Muscle layer of duodenum (tissue), 2 donors: ENCODE measurements at regions not wholly inside any gene's neighbourhood (a gene's known extent, or its start where the extent isn't known, plus 50 kb on each side); places are given as distances from the start of the nearest gene placed in this dataset.
"Not testable (repeated sequence)": the region's sequence is repeated elsewhere in the genome, so short reads cannot be mapped to it uniquely, and the experiment has no call there.

Source experiments
- H3K27ac ChIP-seq: one replicate; pipeline ENCODE4 v1.7.0; 2013; ENCODE audit warnings: mild to moderate bottlenecking, low read length
- H3K27me3 ChIP-seq: one replicate; pipeline ENCODE4 v1.7.0; 2013; ENCODE audit warnings: low read depth, mild to moderate bottlenecking, control low read depth, low read length
- H3K36me3 ChIP-seq, 2 donors: one replicate each; pipeline ENCODE4 v1.7.0; 2013; ENCODE audit warnings: low read length in 2 of 2, control low read depth in 1 of 2, mild to moderate bottlenecking in 1 of 2; ENCODE audit not compliant: insufficient read depth in 2 of 2, control insufficient read depth in 1 of 2
- H3K4me1 ChIP-seq, 2 donors: one replicate each; pipeline ENCODE4 v1.7.0; 2013; ENCODE audit warnings: low read length in 2 of 2, mild to moderate bottlenecking in 2 of 2, control low read depth in 1 of 2, moderate library complexity in 1 of 2; ENCODE audit not compliant: insufficient read depth in 2 of 2, control insufficient read depth in 1 of 2
- H3K4me3 ChIP-seq, 2 donors: one replicate each; pipeline ENCODE4 v1.7.0; 2013; ENCODE audit warnings: low read length in 2 of 2, low read depth in 1 of 2, mild to moderate bottlenecking in 1 of 2
- H3K9me3 ChIP-seq, 2 donors: one replicate each; pipeline ENCODE4 v1.7.0; 2013; ENCODE audit warnings: low read length in 2 of 2, control low read depth in 1 of 2, mild to moderate bottlenecking in 1 of 2; ENCODE audit not compliant: control insufficient read depth in 1 of 2
- donor health status: healthy.

- Histone ChIP-seq H3K4me3 (no peak overlapping the region), H3K36me3 (no peaks in the 10 kb centered on the region), H3K4me1 (no peaks in the 10 kb centered on the region), H3K27ac (no peak overlapping the region), H3K27me3 (no peaks in the 10 kb centered on the region), H3K9me3 (no peaks in the 10 kb centered on the region)
Measured at GRCh38 chr9:82134010-82134409, 145.4 kb downstream of the SPATA31D1 start.

DNA sequence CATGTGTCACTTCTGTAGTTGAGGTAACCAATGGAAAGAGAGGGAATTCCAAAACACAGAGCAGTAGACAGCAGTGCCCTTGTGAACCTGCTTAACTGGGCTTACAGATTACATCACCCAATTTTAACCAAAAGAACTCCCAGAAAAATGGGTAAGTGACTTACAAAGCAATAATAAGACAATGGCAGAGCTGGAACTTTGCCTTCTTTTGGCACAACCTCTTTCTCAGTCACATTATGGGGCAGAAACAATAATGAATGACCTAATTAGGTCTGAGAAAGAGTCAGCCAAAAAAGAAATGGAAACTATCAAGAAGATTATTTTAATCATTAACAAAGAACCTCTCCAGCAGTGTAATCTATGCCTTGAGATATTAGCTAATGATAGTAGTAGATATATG, 146.5 kb downstream of the SPATA31D1 start:
- no peak overlapping the region for H3K4me3 ChIP-seq
- no peaks in the 10 kb centered on the region for H3K27me3 ChIP-seq
- no peaks in the 10 kb centered on the region for H3K36me3 ChIP-seq
- H3K9me3 ChIP-seq, result no peaks in the 10 kb centered on the region
- H3K4me1 ChIP-seq, result no peaks in the 10 kb centered on the region
- no peak overlapping the region for H3K27ac ChIP-seq

DNA sequence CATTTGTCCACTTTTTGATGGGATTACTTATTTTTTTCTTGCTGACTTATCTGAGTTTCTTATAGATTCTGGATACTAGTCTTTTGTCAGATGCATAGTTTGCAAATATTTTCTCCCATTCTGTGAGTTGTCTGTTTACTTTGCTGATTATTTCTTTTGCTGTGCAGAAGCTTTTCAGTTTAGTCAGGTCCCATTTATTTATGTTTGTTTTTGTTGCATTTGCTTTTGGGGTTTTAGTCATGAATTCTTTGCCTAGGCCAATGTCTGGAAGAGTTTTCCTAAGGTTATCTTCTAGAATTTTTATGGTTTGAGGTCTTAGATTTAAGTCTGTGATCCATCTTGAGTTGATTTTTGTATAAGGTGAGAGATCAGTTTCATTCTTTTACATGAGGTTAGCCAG, 149.5 kb downstream of the SPATA31D1 start:
- not testable (repeated sequence) for H3K27ac ChIP-seq, H3K4me3 ChIP-seq, H3K36me3 ChIP-seq, H3K27me3 ChIP-seq, H3K9me3 ChIP-seq, H3K4me1 ChIP-seq

- no peaks in the 10 kb centered on the region for H3K4me1 ChIP-seq
- H3K27me3 ChIP-seq, result no peaks in the 10 kb centered on the region
- no peak overlapping the region for H3K27ac ChIP-seq
- H3K4me3 ChIP-seq, result no peak overlapping the region
- H3K36me3 ChIP-seq, result no peaks in the 10 kb centered on the region
- no peaks in the 10 kb centered on the region for H3K9me3 ChIP-seq
Measured at GRCh38 chr9:82140471-82140870, 151.9 kb downstream of the SPATA31D1 start.

- no peaks in the 10 kb centered on the region for H3K9me3 ChIP-seq
Measured at GRCh38 chr9:82144803-82145202, 156.2 kb downstream of the SPATA31D1 start.

GRCh38 chr9:82146677-82147076, 158.1 kb downstream of the SPATA31D1 start:
- Histone ChIP-seq H3K27me3 (no peaks in the 10 kb centered on the region), H3K27ac (no peak overlapping the region), H3K4me3 (no peak overlapping the region), H3K4me1 (no peaks in the 10 kb centered on the region), H3K36me3 (no peaks in the 10 kb centered on the region), H3K9me3 (no peaks in the 10 kb centered on the region)

More at GRCh38 chr9:82144803-82145202, 156.2 kb downstream of the SPATA31D1 start:
- Histone ChIP-seq H3K27ac (no peak overlapping the region), H3K27me3 (no peaks in the 10 kb centered on the region), H3K4me1 (no peaks in the 10 kb centered on the region), H3K4me3 (no peak overlapping the region), H3K36me3 (no peaks in the 10 kb centered on the region)

DNA sequence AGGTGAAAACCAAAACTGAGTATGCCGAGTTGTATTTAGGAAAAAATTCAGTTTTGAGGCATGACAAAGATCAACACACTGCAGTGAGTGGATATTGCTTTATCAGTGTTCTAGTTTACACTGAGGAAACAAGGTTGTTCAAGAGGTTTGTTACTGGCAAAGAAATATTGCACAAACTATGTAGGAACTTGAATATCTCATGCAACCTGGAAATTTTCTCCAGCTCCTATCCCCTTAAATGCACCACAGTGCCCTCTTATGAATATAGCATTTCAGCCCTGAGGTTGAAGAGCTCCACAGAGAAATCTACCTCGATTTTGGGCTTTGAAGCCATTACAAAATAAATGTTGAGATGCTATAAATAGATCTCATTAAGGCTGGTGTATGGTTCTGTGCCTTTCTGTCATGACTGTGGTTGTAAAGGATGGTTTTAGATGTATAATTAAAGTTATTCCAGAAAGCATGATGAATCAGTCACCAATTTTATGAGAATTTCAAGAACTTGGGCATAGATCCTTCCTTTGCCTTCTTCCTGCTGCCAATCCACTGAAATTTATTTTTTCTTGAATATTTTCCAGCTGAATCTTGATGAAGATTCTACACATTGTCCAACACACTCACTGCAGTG, 159.3 kb downstream of the SPATA31D1 start:
- Histone ChIP-seq H3K36me3 (no peaks in the 10 kb centered on the region), H3K4me3 (no peak overlapping the region), H3K9me3 (no peaks in the 10 kb centered on the region), H3K4me1 (no peaks in the 10 kb centered on the region), H3K27ac (no peak overlapping the region), H3K27me3 (no peaks in the 10 kb centered on the region)

DNA sequence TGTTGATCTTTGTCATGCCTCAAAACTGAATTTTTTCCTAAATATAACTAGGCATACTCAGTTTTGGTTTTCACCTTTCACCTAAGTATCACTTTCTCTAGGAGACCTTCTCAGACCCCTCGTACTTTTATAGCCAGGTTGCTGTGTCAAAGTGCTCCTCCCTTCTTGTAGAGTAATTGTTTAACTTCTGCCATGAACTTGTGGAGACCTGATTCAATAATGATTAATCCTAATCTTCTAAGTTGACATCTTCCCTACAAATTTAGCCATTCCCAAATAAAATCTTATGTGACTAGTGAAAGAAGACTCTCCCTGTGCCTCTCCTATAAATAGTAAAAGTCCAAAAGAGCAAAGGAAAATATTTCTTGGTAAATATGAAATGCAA, 159.8 kb downstream of the SPATA31D1 start:
- no peaks in the 10 kb centered on the region for H3K27me3 ChIP-seq
- no peaks in the 10 kb centered on the region for H3K4me1 ChIP-seq
- H3K9me3 ChIP-seq, result no peaks in the 10 kb centered on the region

DNA sequence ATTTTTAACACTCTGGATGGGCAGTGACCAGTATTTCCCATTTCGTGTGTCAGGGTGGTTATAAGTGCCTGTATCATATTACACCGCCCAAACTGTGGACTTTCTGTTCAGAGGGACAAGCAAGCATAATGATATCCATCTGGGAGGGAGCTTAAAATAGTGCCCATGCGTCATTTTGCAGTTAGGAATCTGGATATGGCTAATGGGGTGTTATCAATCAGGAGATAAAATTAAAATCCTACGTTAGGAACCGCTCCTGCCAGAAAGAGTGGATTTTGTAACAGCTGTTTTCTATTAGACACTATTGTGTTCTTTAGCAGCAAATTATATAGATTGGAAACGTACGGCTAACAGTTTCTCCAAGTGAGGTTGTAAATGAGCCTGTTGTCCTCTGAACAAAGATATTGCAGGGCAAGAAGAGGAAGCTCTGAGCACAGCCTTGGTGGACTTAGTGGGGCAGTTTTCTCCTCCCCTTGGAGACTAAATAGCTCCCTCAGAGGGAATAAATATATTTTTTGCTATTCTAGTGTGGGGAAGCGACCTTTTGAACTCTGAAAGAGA, 160.4 kb downstream of the SPATA31D1 start:
- Histone ChIP-seq H3K4me1 (no peaks in the 10 kb centered on the region), H3K4me3 (no peak overlapping the region), H3K27me3 (no peaks in the 10 kb centered on the region), H3K9me3 (no peaks in the 10 kb centered on the region), H3K27ac (no peak overlapping the region), H3K36me3 (no peaks in the 10 kb centered on the region)

More for the DNA sequence above, 159.8 kb downstream of the SPATA31D1 start:
- Histone ChIP-seq H3K4me3 (no peak overlapping the region), H3K27ac (no peak overlapping the region), H3K36me3 (no peaks in the 10 kb centered on the region)

DNA sequence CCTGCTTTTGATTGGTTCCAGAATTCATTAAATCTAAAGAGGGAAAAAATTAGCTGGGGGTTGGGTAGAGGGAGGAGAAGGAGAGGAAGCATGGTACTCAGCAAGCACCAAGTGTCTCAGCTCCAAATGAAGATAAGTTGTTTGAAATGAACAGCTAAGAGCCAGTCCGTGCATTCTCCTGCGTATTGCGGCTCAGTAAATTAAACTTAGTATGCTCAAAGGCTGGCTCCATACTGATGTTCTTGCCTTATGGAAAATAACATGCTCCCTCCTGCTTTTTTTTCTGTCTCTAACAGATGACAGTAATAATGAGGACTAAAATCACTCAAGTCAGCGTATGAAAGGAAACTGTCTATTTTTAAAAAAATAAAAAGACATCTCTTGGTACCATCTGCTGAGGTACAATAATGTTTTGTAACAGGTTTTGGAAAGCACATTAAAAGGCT, 161.0 kb downstream of the SPATA31D1 start:
- H3K27ac ChIP-seq, result no peak overlapping the region

DNA sequence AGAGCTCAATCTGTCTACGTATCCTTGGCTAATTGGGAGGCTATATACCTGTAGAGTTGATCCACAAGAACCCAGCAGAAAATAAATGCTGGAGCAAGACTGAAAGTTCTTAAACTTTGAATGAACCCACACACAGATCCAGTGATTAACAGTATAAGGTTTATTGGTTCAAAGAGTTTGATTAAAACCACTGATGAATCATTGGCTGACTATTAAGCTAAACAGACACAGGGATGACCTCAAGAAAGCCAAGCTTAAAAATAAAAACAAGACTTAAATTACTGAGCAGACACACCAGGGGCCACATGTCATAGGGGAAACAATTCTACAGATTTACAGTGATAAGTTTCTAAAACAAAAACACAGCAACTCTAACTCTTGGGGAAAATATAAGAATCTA, 163.6 kb downstream of the SPATA31D1 start:
- Histone ChIP-seq H3K27ac (no peak overlapping the region), H3K36me3 (no peaks in the 10 kb centered on the region), H3K4me3 (no peak overlapping the region), H3K4me1 (no peaks in the 10 kb centered on the region), H3K27me3 (no peaks in the 10 kb centered on the region), H3K9me3 (no peaks in the 10 kb centered on the region)

More for the DNA sequence above, 161.0 kb downstream of the SPATA31D1 start:
- H3K27me3 ChIP-seq, result no peaks in the 10 kb centered on the region
- H3K4me1 ChIP-seq, result no peaks in the 10 kb centered on the region
- no peaks in the 10 kb centered on the region for H3K36me3 ChIP-seq
- H3K4me3 ChIP-seq, result no peak overlapping the region
- no peaks in the 10 kb centered on the region for H3K9me3 ChIP-seq

GRCh38 chr9:82153032-82153431, 164.5 kb downstream of the SPATA31D1 start:
- Histone ChIP-seq H3K9me3 (no peaks in the 10 kb centered on the region), H3K27me3 (no peaks in the 10 kb centered on the region), H3K27ac (no peak overlapping the region), H3K36me3 (no peaks in the 10 kb centered on the region), H3K4me3 (no peak overlapping the region), H3K4me1 (no peaks in the 10 kb centered on the region)
